Heart left ventricle (tissue), 16 donors: ENCODE measurements at regions not wholly inside any gene's neighbourhood (a gene's known extent, or its start where the extent isn't known, plus 50 kb on each side); places are given as distances from the start of the nearest gene placed in this dataset.

Experiments
- ATAC-seq, 4 donors: fragments of 200-7000 bp; cut with Tn5 transposase; one replicate each; pipeline ENCODE4 v1.9.1; 2020 to 2022; ENCODE audit warnings: moderate library complexity in 4 of 4, mild to moderate bottlenecking in 3 of 4, moderate number of reproducible peaks in 1 of 4
- DNase-seq, 5 donors: peaks; one replicate each; pipeline ENCODE4 v3.0.0-alpha.2; 2020
- H3K27ac ChIP-seq, 12 donors: fragments of 200-600 bp; sonication (generic) in 4 of 12; one replicate each; pipeline versions ENCODE4 v1.5.0 to v1.8.0; 2016 to 2022; ENCODE audit warnings: mild to moderate bottlenecking in 2 of 12
- H3K27me3 ChIP-seq, 9 donors: fragments of 200-600 bp; sonication (generic) in 2 of 9; one replicate each; pipeline versions ENCODE4 v1.5.1 to v1.8.0; 2016 to 2022; ENCODE audit warnings: mild to moderate bottlenecking in 3 of 9
- H3K36me3 ChIP-seq, 9 donors: fragments of 200-600 bp; sonication (generic) in 2 of 9; one replicate each; pipeline versions ENCODE4 v1.5.0 to v1.8.0; 2018 to 2022; ENCODE audit warnings: mild to moderate bottlenecking in 2 of 9
- H3K4me1 ChIP-seq, 12 donors: fragments of 200-600 bp; sonication (generic) in 4 of 12; one replicate each; pipeline versions ENCODE4 v1.5.0 to v1.8.0; 2016 to 2022; ENCODE audit warnings: mild to moderate bottlenecking in 3 of 12
- H3K4me3 ChIP-seq, 12 donors: fragments of 200-600 bp; sonication (generic) in 4 of 12; one replicate each; pipeline versions ENCODE4 v1.5.0 to v1.8.0; 2017 to 2022; ENCODE audit warnings: mild to moderate bottlenecking in 9 of 12, moderate library complexity in 4 of 12
- H3K9me3 ChIP-seq, 12 donors: fragments of 200-600 bp; sonication (generic) in 4 of 12; one replicate each; pipeline versions ENCODE4 v1.5.0 to v1.8.0; 2016 to 2022; ENCODE audit warnings: mild to moderate bottlenecking in 1 of 12
- CTCF ChIP-seq, 12 donors: fragments of 200-600 bp; sonication (generic) in 4 of 12; IDR thresholded peaks; one replicate each; pipeline versions ENCODE4 v1.5.0 to v1.8.0; 2018 to 2022; ENCODE audit warnings: antibody characterized with exemption in 12 of 12, mild to moderate bottlenecking in 5 of 12
- POLR2A ChIP-seq, 2 donors: fragments of 450-650 bp; IDR thresholded peaks; one replicate each; pipeline ENCODE4 v1.6.1; 2017; ENCODE audit warnings: antibody characterized with exemption in 2 of 2, mild to moderate bottlenecking in 2 of 2, moderate library complexity in 2 of 2
- WGBS, 4 donors: extraction: QIAGEN DNeasy Blood & Tissue Kit in 2 of 4; methylation state at CpG; one replicate each; pipeline versions ENCODE4 v1.1.5 to v1.1.7; 2013 to 2018; 5-methylcytosine and 5-hydroxymethylcytosine counted together
- intact Hi-C, 10 donors: fragments of 100-400 bp; cut with DNase I; formaldehyde crosslinking; loops; one replicate each; pipeline versions ENCODE4 v1.11.1 to v1.14.2; 2022
- donor health status: ischemic (EF 13 %, LVEDD 7.1; RV severe dilation, severe dysfunction).
- donor health status: healthy with polysubstance abuse.
- donor health status: DM: no; HTN: yes; CAD: no.
- donor health status: DM: no; HTN: no; CAD: no.
- donor health status: ischemic (EF 25% LVEDD 6.9; RV normal size, moderate dysfunction).
- donor health status: ischemic (EF 25% LVEDD 5.7; RV mildly dilated, moderate dysfunction).
- donor health status: healthy.
- donor health status: DM: yes; HTN: yes; CAD: no.
- donor health status: ischemic (EF 35%, LVEDD 5.7; RV mildly dilated, moderate dysfunction).
- donor health status: nonischemic (EF 11% LVEDD 7.7; RV severe dilation, severe dysfunction).
- donor health status: DM: yes; HTN: yes; CAD: no.
- donor health status: PGD.
- donor health status: ischemic (EF 29% LVEDD 5.4; RV normal size, mild dysfunction).
- donor health status: nonischemic (EF 23%, LVEDD 6.1; RV moderate dilation, normal function).

DNA sequence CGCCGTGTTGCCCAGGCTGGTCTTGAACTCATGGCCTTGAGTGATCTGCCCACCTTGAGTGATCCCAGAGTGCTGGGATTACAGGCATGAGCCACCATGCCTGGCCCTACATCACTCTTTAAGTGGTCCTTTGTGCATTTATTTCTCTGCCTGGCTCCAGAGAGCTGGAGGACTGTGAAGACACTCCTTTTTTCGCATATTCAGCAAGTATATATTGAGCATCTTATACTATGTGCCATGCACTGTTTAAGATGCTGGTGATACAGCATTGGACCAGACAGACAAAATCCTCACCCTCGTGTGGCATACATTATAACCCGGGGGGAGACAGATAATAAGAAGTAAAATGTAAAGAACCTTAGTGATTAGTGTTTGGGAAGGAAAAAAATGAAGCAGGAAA lies 66.8 kb upstream of the NPAS1 start:
- no peak for DNase-seq
- Histone ChIP-seq H3K9me3 (no peaks in the 10 kb centered on the region), H3K36me3 (peaks cover 0 to 3% (median 0%) of the 10 kb centered on the region in 9 donors), H3K4me3 (no peak overlapping the region), H3K4me1 (peaks cover 5 to 70% (median 30%) of the 10 kb centered on the region in 12 donors), H3K27me3 (no peaks in the 10 kb centered on the region), H3K27ac (peak overlapping the region in 1 of 12 donors; percentile 87)
- 92 to 96% (median 94%) methylated on average over 5 of the region's 5 CpGs for WGBS, 4 donors
- ATAC-seq: no peak
- TF ChIP-seq CTCF (IDR thresholded peaks at IDR 0.05) (no peak), POLR2A (IDR thresholded peaks at IDR 0.05) (no peak)
- intact Hi-C loops: no loop called here

DNA sequence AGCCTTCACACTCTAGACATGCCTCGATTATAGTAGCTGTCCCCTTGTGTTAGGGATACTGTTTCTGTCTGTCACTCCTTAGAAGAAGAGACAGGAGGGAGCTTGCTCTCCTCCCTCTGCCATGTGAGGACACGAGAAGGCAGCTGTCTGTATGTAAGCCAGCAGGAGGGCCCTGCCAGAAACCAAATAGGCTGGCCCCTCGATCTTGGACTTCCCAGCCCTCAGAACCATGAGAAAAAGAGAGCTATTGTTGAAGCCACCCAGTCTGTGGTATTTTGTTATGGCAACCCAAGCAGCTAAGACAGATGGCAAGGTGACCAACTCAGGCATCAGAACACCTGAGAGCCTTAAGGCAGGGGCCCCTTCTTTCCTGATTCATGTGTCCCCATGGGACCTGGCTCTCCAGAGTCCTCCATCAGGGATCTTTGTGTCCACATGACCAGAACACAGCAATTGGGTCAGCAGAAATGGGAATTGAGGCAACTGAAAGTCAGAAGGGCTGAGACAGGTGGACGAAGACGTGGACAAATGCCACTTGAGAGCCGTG lies 65.6 kb upstream of the NPAS1 start:
- TF ChIP-seq POLR2A (IDR thresholded peaks at IDR 0.05) (no peak), CTCF (IDR thresholded peaks at IDR 0.05) (no peak)
- Histone ChIP-seq H3K4me3 (no peak overlapping the region), H3K4me1 (peaks cover 5 to 79% (median 37%) of the 10 kb centered on the region in 12 donors), H3K36me3 (peaks cover 0 to 3% (median 0%) of the 10 kb centered on the region in 9 donors), H3K27me3 (no peaks in the 10 kb centered on the region), H3K27ac (peak overlapping the region in 1 of 12 donors; percentile 87), H3K9me3 (no peaks in the 10 kb centered on the region)
- DNase-seq (no peak), ATAC-seq (no peak)
- 86 to 94% (median 91%) methylated on average over 6 of the region's 6 CpGs for WGBS, 4 donors
- intact Hi-C loops: no loop called here

- no peak for ATAC-seq
- H3K4me1 ChIP-seq: peaks cover 5 to 80% (median 40%) of the 10 kb centered on the region in 12 donors
- no peak for DNase-seq
- no peaks in the 10 kb centered on the region for H3K36me3 ChIP-seq
- peak overlapping the region in 4 of 12 donors; percentile 19 to 87 (median 40) for H3K27ac ChIP-seq
- intact Hi-C loops: no loop called here
- TF ChIP-seq CTCF (IDR thresholded peaks at IDR 0.05) (no peak), POLR2A (IDR thresholded peaks at IDR 0.05) (no peak)
- no peaks in the 10 kb centered on the region for H3K9me3 ChIP-seq
- 78 to 85% (median 83%) methylated on average over 7 of the region's 7 CpGs for WGBS, 4 donors
- peak overlapping the region in 1 of 12 donors; percentile 47 for H3K4me3 ChIP-seq
- no peaks in the 10 kb centered on the region for H3K27me3 ChIP-seq
Observed at GRCh38 chr19:46954502-46954992, 65.1 kb upstream of the NPAS1 start.

GRCh38 chr19:46954993-46955812 lies 64.4 kb upstream of the NPAS1 start:
- H3K9me3 ChIP-seq: no peaks in the 10 kb centered on the region
- H3K27me3 ChIP-seq: no peaks in the 10 kb centered on the region
- TF ChIP-seq CTCF (IDR thresholded peaks at IDR 0.05) (no peak), POLR2A (IDR thresholded peaks at IDR 0.05) (no peak)
- no peak for DNase-seq
- intact Hi-C loops: no loop called here
- 38 to 49% (median 44%) methylated on average over 10 of the region's 10 CpGs for WGBS, 4 donors
- peak in 1 of 4 donors; percentile 48 for ATAC-seq
- H3K36me3 ChIP-seq: no peaks in the 10 kb centered on the region
- H3K4me1 ChIP-seq: peaks cover 5 to 74% (median 38%) of the 10 kb centered on the region in 12 donors
- H3K27ac ChIP-seq: peak overlapping the region in 6 of 12 donors; percentile 8 to 87 (median 36)
- peak overlapping the region in 1 of 12 donors; percentile 47 for H3K4me3 ChIP-seq
